ENCODE measurements at regions not wholly inside any gene's neighbourhood (a gene's known extent, or its start where the extent isn't known, plus 50 kb on each side); places are given as distances from the start of the nearest gene placed in this dataset.
A peak's percentile ranks its signal among the peaks of the same experiment; 100 is the strongest.
"Not testable (repeated sequence)": the region's sequence is repeated elsewhere in the genome, so short reads cannot be mapped to it uniquely, and the experiment has no call there.

DNA sequence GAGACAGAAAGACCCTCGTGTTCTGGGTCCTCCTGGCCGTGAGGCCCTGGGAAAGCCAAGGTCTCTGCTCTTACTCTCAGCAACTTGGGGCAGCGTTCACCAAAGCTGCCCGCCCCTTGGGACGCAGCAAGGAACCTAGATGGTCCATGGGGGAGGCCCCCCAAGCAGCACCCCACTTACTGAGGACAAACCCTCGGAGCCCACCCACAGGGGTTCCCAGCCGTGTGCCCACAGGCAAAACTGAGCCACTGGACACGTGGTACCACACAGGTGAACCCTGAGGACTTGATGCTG, 166.2 kb upstream of the IQSEC1 start:
- Mint-ChIP-seq H3K4me1 (ENCODE audit: low read depth in 2 of 2) (peaks cover 5 to 6% of the 10 kb centered on the region in 2 donors), H3K9me3 (no peaks in the 10 kb centered on the region), H3K36me3 (no peaks in the 10 kb centered on the region), H3K27ac (no peak overlapping the region), H3K27me3 (peaks cover 0 to 4% of the 10 kb centered on the region in 2 donors), H3K4me3 (no peak overlapping the region)
- ATAC-seq: no peak
- no peak for DNase-seq (ENCODE audit: low spot score)

DNA sequence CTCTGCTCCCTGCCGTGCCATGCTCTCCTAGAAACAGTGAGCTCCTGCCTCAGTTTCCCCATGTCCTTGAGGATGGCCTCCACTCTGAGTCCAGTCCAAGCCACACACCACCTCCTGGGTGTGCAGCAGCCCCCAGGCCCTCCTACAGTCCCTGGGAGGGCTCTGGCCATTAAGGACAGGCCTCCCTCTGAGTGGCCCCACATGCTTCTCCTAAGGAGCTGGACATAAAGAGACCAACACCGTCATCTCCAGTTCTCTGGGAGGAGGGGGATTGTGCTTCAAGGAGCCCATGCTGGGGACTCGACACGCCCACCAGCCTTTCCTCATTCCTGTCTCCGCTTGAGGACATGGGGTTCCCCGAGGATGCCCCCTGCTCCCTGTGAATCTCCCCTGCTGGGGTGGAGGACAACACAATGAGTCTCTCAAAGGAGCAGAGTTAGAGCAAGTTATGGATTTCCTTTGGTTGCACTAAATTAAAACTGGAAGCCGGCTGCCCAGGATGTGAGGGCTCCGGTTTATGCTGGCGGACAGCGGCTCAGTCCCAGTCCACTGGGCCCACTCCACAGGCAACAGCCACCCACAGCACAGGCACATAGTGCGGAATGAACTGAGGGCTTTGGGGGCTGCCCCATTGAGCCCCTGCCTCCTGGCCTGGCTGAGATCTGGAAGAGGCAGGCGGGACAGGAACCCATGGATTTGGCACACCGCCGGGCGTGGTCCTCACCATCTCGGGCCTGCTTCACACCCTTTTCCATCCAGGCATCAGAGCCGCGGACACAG, 165.6 kb upstream of the IQSEC1 start:
- Mint-ChIP-seq H3K9me3 (no peaks in the 10 kb centered on the region), H3K27ac (no peak overlapping the region), H3K4me3 (no peak overlapping the region), H3K27me3 (peaks cover 0 to 4% of the 10 kb centered on the region in 2 donors), H3K36me3 (no peaks in the 10 kb centered on the region), H3K4me1 (ENCODE audit: low read depth in 2 of 2) (peaks cover 10 to 12% of the 10 kb centered on the region in 2 donors)
- no peak for DNase-seq (ENCODE audit: low spot score)
- no peak for ATAC-seq

DNA sequence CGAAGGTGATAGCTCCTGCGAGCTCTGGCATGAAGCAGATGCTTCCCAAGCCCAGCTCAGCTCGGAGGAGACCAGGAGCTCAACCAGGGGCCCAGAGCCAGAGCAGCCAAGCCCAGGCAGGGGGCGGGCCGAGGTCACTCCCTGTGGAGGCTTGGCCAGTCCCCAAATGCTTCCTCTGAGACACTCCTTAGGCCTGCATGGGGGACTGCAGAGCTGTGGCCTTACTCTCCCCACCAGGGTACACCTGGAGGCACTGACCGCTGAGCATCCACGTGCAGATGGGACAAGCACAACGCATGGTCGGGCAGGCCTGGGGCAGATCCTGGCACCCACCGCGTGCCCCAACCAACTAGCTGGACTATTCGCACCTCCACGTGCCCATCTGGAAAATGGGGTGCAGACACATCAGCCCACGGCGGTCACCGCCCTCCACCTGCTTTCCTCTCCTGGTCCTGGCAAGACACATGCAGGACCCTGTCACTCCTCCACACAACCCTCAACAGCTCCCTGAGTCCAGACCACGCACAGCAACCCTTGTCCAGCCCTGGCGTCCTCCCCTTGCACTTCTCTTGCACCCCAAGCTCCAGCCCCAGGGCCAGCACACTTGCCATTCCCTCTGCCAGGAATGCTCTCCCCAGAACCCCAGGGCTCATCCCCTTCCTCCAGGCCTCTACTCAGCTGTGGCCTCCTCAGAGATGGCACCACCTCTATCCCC, 164.7 kb upstream of the IQSEC1 start:
- H3K27ac Mint-ChIP-seq: no peak overlapping the region
- no peaks in the 10 kb centered on the region for H3K36me3 Mint-ChIP-seq
- peaks cover under 1 to 9% of the 10 kb centered on the region in 2 donors for H3K27me3 Mint-ChIP-seq
- no peak for ATAC-seq
- no peak overlapping the region for H3K4me3 Mint-ChIP-seq
- peaks cover 17% of the 10 kb centered on the region in 2 donors for H3K4me1 Mint-ChIP-seq (ENCODE audit: low read depth in 2 of 2)
- H3K9me3 Mint-ChIP-seq: no peaks in the 10 kb centered on the region
- no peak for DNase-seq (ENCODE audit: low spot score)

DNA sequence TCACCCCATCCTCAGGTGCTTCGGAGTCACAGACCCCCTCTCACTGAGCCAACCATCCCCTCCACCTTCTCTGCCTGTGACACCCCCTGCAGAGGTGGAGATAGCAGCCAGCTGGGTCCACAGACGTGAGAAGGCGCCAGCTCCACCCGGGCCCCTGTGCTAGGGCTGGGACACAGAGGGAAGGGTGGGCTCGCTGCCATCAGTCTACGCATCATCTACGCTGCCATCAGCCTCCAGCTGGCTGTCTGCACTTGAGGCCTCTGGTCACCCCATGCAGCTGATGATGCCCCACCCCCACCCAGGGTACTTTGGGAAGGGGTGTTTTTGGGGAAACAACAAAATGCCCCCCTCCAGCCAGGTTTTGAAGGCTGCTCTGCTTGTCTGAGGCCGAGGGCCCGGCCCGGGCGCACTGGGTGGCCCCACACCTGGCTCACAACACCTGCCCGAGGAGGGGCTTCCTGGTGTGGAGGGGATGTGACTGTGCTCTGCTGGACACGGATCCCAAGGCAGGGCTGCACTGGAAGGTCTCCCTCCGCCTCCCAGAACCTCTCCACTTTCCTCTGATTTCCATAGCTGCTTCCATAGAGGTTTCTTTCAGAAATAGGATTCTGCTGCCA, 163.4 kb upstream of the IQSEC1 start:
- Mint-ChIP-seq H3K9me3 (no peaks in the 10 kb centered on the region), H3K36me3 (no peaks in the 10 kb centered on the region), H3K4me1 (ENCODE audit: low read depth in 2 of 2) (peaks cover 17 to 19% of the 10 kb centered on the region in 2 donors), H3K4me3 (no peak overlapping the region), H3K27me3 (peaks cover 6 to 17% of the 10 kb centered on the region in 2 donors), H3K27ac (no peak overlapping the region)
- no peak for ATAC-seq
- no peak for DNase-seq (ENCODE audit: low spot score)

DNA sequence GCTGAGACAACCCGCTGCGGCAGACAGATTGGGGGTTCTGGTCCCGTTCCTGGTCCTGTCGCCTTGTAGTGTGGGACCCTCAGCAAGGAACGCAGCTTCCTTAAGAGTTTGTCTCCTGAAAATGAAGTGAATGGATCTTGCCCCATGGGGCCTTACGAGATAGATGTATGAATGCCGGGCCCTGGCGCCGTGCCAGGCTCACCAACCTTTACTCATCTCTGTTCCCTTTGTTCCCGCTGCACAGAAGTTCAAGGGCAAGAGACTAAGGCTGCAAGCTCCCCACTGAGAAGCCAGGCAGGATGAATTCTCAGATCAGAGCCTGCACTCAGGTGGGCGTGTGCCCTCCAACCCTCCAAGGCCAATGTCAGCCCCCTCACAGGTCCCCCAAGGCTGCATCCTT, 162.7 kb upstream of the IQSEC1 start:
- Mint-ChIP-seq H3K27ac (no peak overlapping the region), H3K4me1 (ENCODE audit: low read depth in 2 of 2) (peaks cover 17 to 19% of the 10 kb centered on the region in 2 donors), H3K4me3 (no peak overlapping the region), H3K36me3 (no peaks in the 10 kb centered on the region), H3K9me3 (no peaks in the 10 kb centered on the region), H3K27me3 (peaks cover 6 to 19% of the 10 kb centered on the region in 2 donors)
- no peak for DNase-seq (ENCODE audit: low spot score)
- ATAC-seq: no peak

DNA sequence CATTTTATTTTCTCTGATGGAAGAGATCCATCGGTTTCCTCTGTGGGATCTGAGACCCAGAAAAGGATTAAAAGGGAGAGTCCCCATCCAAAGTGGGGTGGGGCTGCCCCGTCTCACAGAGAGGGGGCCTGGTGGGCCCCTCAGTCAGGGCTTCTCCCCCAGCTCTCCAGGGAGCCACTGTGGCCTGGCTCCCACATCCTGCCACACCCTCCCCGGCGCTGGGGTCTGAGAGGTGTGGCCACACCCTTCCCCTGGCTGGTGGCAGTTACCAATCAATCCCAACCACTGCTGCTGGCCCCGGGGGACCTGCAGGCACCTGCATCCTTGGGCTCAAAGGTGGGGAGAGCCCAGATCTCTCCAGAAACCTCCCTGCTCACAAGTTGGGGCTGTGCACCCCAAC, 161.8 kb upstream of the IQSEC1 start:
- H3K9me3 Mint-ChIP-seq: no peaks in the 10 kb centered on the region
- H3K4me3 Mint-ChIP-seq: peak overlapping the region; percentile 71
- no peak overlapping the region for H3K27ac Mint-ChIP-seq
- peak in 1 of 2 donors; percentile 17 for ATAC-seq
- H3K36me3 Mint-ChIP-seq: no peaks in the 10 kb centered on the region
- peaks cover 17 to 19% of the 10 kb centered on the region in 2 donors for H3K4me1 Mint-ChIP-seq (ENCODE audit: low read depth in 2 of 2)
- peaks cover 6 to 22% of the 10 kb centered on the region in 2 donors for H3K27me3 Mint-ChIP-seq
- no peak for DNase-seq (ENCODE audit: low spot score)

DNA sequence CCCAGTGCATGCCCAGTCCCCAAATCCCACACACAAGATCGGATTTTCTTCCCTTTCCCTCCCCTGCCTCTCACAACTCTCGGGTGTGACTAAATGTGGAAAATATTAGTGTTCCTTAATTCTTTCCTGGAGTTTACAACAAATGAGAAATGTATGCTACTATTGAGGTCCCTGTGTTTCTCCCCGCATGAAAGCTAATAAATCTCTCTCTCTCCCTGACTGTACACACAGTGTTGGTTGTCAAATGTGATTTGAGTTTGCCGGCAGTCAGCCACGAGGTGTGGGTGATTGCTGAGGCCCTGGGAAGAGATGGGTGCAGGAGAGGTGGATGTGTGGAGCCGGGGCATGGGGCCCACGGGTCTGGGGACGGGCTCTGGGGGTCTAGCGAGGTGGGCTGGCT, 161.4 kb upstream of the IQSEC1 start:
- DNase-seq (ENCODE audit: low spot score): no peak
- Mint-ChIP-seq H3K4me3 (peak overlapping the region; percentile 71), H3K27me3 (peaks cover 6 to 22% of the 10 kb centered on the region in 2 donors), H3K36me3 (no peaks in the 10 kb centered on the region), H3K27ac (peak overlapping the region in 1 of 2 donors; percentile 9), H3K9me3 (no peaks in the 10 kb centered on the region), H3K4me1 (ENCODE audit: low read depth in 2 of 2) (peaks cover 17 to 19% of the 10 kb centered on the region in 2 donors)
- ATAC-seq: no peak

DNA sequence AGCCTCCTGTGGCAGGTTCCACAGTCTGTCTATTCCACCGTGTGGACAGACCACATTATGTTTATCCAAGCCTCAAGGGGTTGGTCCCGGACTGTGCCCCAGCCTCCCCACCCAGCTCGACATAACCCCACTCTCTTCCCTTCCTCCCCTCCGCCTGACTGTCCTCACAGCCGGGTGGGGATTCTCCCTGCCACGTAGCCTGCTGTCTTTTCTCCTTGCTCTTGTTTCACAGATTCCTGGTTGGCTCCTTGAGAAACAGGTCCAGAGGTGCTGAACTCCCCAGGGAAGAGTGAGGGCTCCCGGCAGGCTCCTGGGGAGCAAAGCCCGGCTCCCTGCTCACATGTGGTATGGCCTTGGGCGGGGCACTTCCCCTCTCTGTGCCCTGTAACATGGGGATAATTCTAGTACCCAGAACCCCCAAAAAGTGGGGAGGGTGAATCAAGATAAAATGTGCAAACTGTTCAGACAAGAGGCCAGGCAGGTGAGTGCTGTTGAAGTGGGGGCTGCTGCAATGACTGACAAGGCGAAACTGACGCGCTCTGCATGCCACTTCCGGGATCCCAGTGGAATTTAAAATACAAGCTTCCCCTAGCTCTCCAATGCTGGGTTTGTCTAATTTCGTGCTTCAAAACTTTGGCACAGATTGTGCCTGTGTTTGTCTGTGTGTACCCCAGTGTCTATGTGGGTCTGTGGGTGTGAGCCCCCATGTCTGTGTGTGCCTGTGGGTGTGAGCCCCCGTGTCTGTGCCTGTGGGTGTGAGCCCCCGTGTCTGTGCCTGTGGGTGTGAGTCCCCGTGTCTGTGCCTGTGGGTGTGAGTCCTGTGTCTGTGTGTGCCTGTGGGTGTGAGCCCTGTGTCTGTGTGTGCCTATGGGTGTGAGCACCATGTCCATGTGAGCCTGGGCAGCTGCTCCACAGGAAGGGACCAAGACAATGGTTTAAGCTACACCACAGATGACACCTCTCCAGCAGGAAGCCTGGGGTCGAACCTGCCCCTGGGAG, 160.6 kb upstream of the IQSEC1 start:
- Mint-ChIP-seq H3K27ac (peak overlapping the region; percentile 9 to 41), H3K9me3 (no peaks in the 10 kb centered on the region), H3K4me1 (ENCODE audit: low read depth in 2 of 2) (peaks cover 17 to 19% of the 10 kb centered on the region in 2 donors), H3K4me3 (peak overlapping the region; percentile 71), H3K36me3 (no peaks in the 10 kb centered on the region), H3K27me3 (peaks cover 6 to 25% of the 10 kb centered on the region in 2 donors)
- ATAC-seq (peak in 1 of 2 donors; percentile 45), DNase-seq (ENCODE audit: low spot score) (no peak)

DNA sequence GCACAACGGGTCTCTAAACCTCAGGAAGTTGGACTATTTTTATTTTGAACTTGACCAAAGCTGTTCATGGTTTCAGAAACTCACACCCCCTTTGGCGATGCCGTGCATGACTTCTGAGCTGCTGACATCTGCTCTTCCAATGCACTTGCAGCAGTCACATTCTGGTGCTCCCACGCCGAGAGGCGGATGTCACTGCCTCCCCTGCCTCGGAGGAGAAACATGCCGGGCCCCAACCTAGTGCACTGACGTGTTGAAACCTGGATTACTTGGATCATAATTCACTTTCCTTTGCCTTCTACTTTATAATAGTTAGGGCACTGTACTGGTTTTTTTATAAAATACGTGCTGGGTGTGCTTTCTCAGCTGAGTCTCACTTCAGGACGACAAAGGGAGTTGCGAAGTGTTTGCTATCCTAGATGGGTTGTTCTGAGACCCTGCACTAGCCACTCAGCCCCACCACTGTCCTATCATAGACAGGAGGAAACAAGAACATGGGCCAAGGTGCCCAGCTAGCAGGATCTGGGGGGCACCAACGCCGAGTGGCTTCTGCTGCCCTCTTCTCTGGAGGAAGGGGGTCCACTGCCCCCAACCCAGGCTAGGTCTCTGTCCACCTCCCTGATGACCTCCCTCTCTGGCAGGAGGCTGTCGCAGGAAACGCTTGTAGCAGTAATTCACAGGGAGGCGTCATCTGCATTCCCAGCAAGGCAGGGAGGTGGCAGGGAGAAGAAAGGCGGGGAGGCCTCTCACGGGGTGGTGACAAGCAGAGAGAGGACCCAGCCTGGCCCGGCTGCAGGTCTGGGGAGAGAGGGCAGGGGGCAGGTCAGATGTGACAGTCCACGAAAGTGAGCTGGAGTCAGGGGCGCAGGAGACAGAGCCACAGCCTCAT, 158.8 kb upstream of the IQSEC1 start:
- H3K27me3 Mint-ChIP-seq: peaks cover 6 to 22% of the 10 kb centered on the region in 2 donors
- DNase-seq (ENCODE audit: low spot score): no peak
- H3K4me1 Mint-ChIP-seq (ENCODE audit: low read depth in 2 of 2): peaks cover 17 to 22% of the 10 kb centered on the region in 2 donors
- H3K27ac Mint-ChIP-seq: peak overlapping the region in 1 of 2 donors; percentile 23
- no peaks in the 10 kb centered on the region for H3K36me3 Mint-ChIP-seq
- ATAC-seq: no peak
- no peaks in the 10 kb centered on the region for H3K9me3 Mint-ChIP-seq
- no peak overlapping the region for H3K4me3 Mint-ChIP-seq

DNA sequence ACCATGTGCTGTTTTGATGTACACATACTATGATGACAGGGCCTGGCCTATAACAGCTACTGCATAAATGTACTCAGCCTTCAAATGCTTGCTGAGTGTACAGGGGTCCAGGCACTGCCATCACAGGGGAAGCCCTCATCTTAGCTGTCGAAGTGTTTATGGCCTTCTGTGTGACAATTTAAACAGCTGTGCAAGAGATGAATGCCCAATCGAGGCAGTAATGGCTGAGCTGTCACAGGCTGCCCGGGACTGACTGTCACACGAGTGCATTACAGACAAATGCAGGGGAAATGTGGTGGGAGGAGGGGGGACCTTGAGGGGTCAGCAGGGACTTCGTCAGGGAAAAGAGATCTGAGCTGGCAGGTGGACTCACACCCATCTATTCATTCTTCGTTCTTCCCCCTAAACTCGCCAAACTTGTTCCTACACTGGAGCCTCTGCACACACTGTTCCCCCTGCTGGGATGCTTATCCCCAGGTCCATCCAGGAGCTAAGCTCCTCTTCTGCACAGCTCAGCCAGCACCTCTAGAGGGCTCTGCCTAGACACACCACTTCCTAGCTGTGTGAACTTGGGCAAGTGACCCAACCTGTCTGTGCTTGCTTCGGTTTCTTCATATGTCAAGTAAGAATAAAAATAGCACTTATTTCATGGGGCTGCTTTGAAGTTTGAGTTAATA, 156.2 kb upstream of the IQSEC1 start:
- no peak overlapping the region for H3K27ac Mint-ChIP-seq
- peaks cover 11 to 16% of the 10 kb centered on the region in 2 donors for H3K4me1 Mint-ChIP-seq (ENCODE audit: low read depth in 2 of 2)
- no peaks in the 10 kb centered on the region for H3K9me3 Mint-ChIP-seq
- no peak for ATAC-seq
- no peak overlapping the region for H3K4me3 Mint-ChIP-seq
- H3K27me3 Mint-ChIP-seq: peaks cover 6 to 24% of the 10 kb centered on the region in 2 donors
- no peak for DNase-seq (ENCODE audit: low spot score)
- no peaks in the 10 kb centered on the region for H3K36me3 Mint-ChIP-seq

DNA sequence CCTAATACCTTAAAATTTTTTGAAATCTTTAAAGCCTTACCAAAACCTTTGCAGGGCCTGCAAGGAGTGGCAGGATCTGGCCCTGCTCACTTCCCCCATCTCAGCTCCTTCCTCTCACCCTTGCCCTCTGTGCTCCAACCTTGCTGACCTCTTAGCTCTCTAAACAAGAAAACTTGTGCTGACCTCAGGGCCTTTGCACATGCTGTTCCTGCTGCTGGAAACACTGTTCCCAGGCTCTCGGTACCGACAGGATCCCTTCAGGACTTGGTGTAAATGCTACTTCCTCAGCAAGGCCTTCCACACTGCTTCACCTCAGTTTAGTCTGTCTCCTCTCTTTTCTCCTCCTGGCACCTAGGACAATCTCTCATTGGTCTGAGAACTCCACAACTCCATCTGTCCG, 155.4 kb upstream of the IQSEC1 start:
- Mint-ChIP-seq H3K9me3 (no peaks in the 10 kb centered on the region), H3K27me3 (peaks cover 6 to 23% of the 10 kb centered on the region in 2 donors)

DNA sequence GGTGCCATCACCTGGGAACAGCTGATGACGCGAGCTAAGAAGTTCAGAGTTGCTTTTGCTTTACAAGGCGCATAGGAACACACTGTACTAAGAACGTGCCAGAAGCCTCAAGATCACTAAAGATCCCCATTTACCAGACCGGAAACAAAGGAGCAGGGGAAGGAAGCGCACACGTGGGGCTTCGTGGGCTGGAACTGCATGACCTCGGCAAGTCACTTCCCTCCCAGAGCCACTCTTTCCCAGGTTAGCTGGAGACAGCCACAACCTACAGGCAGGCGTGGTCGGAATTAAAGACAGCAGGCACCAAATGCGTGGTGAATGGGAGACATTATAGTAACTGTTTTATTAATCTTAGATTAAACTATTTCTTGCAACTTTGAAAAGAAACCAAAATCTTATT, 154.9 kb upstream of the IQSEC1 start:
- not testable (repeated sequence) for DNase-seq (ENCODE audit: low spot score); H3K9me3 Mint-ChIP-seq; ATAC-seq; H3K4me3 Mint-ChIP-seq; H3K4me1 Mint-ChIP-seq (ENCODE audit: low read depth in 2 of 2); H3K36me3 Mint-ChIP-seq; H3K27ac Mint-ChIP-seq
- peaks cover 6 to 19% of the 10 kb centered on the region in 2 donors for H3K27me3 Mint-ChIP-seq

More for the DNA sequence above, 155.4 kb upstream of the IQSEC1 start:
- peaks cover 3 to 8% of the 10 kb centered on the region in 2 donors for H3K4me1 Mint-ChIP-seq (ENCODE audit: low read depth in 2 of 2)
- ATAC-seq: no peak
- DNase-seq (ENCODE audit: low spot score): no peak
- H3K27ac Mint-ChIP-seq: no peak overlapping the region
- H3K36me3 Mint-ChIP-seq: no peaks in the 10 kb centered on the region
- H3K4me3 Mint-ChIP-seq: no peak overlapping the region
